SW 1271 (cell line): ENCODE measurements at regions not wholly inside any gene's neighbourhood (a gene's known extent, or its start where the extent isn't known, plus 50 kb on each side); places are given as distances from the start of the nearest gene placed in this dataset.

Experiments used
- DNase-seq, 2 experiments: peaks; one replicate each; lab custom pipeline; 2025; lab: John Stamatoyannopoulos, UW

DNA sequence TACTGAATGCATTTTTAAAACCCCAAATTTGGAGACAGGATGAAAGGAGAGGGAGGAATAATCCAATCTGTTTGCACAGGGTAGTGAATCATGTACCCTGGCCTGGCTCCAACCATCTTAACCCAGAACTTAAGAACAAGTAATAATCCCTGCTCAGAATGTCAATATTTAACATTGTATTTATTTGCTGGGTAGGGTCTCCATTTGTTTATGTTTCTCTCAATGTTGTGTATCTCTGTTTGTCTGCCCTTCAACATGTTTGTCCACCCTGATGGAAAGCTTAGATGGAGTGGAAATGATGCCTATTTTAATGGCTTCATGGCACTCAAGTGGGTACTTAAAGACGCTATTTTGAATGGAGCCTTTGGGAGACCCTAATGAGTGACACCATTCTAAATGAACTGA lies 54.4 kb upstream of the CDC42BPA start:
- DNase-seq = no peak

DNA sequence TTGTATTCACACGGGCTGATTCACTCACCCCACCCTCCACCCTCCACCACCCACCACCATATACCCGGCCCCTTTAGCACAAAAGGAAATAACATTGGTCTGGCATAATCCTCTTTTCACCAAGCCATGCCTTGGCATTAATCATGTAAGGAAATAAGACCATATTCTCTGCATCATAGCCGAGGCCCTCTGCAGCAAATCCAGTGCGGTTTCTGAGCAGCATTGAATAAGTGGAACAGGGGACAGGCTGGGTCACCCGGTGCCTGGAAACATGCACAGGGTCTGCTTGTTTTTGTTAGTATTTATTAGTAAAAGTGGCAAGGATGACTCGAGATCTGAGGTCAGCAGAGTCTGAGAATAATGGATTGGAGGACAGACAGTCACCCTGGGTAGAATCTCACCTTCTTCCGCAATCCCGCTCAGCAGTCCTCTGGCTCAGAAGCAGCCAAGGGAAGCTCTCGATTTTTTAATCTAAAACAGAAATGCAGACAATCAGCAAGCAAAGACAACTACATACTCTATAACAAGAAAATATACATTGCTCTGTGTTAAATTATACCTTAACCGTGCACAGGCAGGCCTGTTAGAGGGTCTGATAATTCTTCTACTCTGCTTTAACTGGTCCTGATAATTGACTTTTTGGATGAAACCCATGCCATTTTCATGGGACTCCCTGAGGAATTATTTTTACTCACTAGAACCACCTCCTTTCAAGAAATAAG lies 52.4 kb upstream of the CDC42BPA start:
- no peak for DNase-seq

DNA sequence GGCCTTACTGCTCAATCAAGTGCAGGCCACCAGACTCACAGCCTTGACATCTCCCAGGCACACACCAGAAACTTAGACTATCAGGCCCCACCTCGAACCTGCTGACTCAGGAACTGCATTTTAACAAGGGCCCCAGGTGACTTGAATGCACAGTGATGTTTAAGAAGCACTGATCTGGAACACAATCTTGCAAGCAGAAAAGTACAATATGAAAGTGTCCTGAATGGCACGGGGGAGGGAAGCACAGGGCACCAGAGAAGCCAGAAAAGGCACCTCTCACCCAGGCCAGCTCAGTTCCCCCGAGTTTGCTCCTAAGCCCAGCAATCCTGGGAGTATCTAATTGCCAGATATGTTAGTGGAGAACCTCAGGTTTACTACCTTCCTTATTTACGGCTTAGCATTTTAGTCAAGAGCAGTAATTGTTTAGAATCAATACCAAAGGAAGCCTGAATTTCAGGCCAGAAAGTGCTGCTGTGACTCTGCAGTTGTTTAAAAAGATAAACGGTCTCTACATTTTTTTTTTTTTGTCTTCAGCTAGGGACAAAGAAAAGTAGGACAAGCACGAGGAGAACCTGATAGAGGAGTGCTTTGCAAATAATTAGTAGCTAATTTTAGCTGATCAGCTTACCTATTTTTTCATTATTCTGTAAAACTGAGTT lies 50.9 kb upstream of the CDC42BPA start:
- no peak for DNase-seq
